CD14-positive monocyte (primary cell): ENCODE measurements at regions not wholly inside any gene's neighbourhood (a gene's known extent, or its start where the extent isn't known, plus 50 kb on each side); places are given as distances from the start of the nearest gene placed in this dataset.

Experiments
- DNase-seq, 3 donors: peaks; one replicate each; pipeline ENCODE4 v3.0.0-alpha.2; 2011 to 2022
- H2AFZ ChIP-seq: 2 replicates; pipeline ENCODE4 v1.6.0; 2012; ENCODE audit warnings: mild to moderate bottlenecking, low read depth, low read length, inconsistent platforms; ENCODE audit not compliant: insufficient read depth, poor library complexity, severe bottlenecking
- H3K27ac ChIP-seq, 2 donors: 1 replicate in 1 of 2; 2 replicates in 1 of 2; pipeline ENCODE4 v1.5.1; 2012 to 2013; ENCODE audit warnings: low read length in 2 of 2, control low read depth in 1 of 2, inconsistent platforms in 1 of 2, low read depth in 1 of 2, mild to moderate bottlenecking in 1 of 2
- H3K27me3 ChIP-seq, 2 donors: one replicate each; pipeline versions ENCODE4 v1.6.0 to v1.6.1; 2011 to 2013; ENCODE audit warnings: low read length in 2 of 2; ENCODE audit not compliant: control insufficient read depth in 2 of 2, insufficient read depth in 2 of 2
- H3K36me3 ChIP-seq, 2 donors: replicated peaks in 1 of 2; 1 replicate in 1 of 2; 2 replicates in 1 of 2; pipeline versions ENCODE4 v1.5.1 to v1.6.1; 2012 to 2013; ENCODE audit warnings: low read length in 2 of 2, control low read depth in 1 of 2, inconsistent platforms in 1 of 2, mild to moderate bottlenecking in 1 of 2; ENCODE audit not compliant: insufficient read depth in 2 of 2, control insufficient read depth in 1 of 2
- H3K4me1 ChIP-seq, 2 donors: 1 replicate in 1 of 2; 2 replicates in 1 of 2; pipeline versions ENCODE4 v1.5.1 to v1.6.1; 2012 to 2013; ENCODE audit warnings: low read length in 2 of 2, control low read depth in 1 of 2, inconsistent platforms in 1 of 2, mild to moderate bottlenecking in 1 of 2, moderate library complexity in 1 of 2; ENCODE audit not compliant: insufficient read depth in 2 of 2, control insufficient read depth in 1 of 2
- H3K4me2 ChIP-seq: replicated peaks from 2 replicates; pipeline ENCODE3; 2012; ENCODE audit warnings: low read length, moderate library complexity, mild to moderate bottlenecking; ENCODE audit not compliant: poor library complexity, severe bottlenecking; ENCODE audit errors: extremely low read depth
- H3K4me3 ChIP-seq, 3 experiments: fragments of 200-600 bp in 1 of 3; sonication (generic) in 1 of 3; replicated peaks in 1 of 3; 1 replicate in 2 of 3; 2 replicates in 1 of 3; pipeline ENCODE4 v1.5.1; 2011 to 2013; ENCODE audit warnings: low read length in 3 of 3, mild to moderate bottlenecking in 3 of 3, control low read depth in 2 of 3, low read depth in 2 of 3, inconsistent platforms in 1 of 3, moderate library complexity in 1 of 3
- H3K79me2 ChIP-seq: 2 replicates; pipeline ENCODE4 v1.6.0; 2012; ENCODE audit warnings: mild to moderate bottlenecking, control low read depth, inconsistent platforms, low read length, moderate library complexity; ENCODE audit not compliant: insufficient read depth
- H3K9ac ChIP-seq: 2 replicates; pipeline ENCODE4 v1.6.0; 2017; ENCODE audit warnings: low read length, mild to moderate bottlenecking; ENCODE audit not compliant: insufficient read depth, poor library complexity, severe bottlenecking
- H3K9me3 ChIP-seq, 2 donors: replicated peaks in 1 of 2; 1 replicate in 1 of 2; 2 replicates in 1 of 2; pipeline versions ENCODE4 v1.5.1 to v1.6.1; 2012 to 2013; ENCODE audit warnings: low read length in 2 of 2, control low read depth in 1 of 2; ENCODE audit not compliant: control insufficient read depth in 1 of 2, insufficient read depth in 1 of 2
- H4K20me1 ChIP-seq: 2 replicates; pipeline ENCODE4 v1.6.0; 2012; ENCODE audit warnings: mild to moderate bottlenecking, low read length, control low read depth, moderate library complexity; ENCODE audit not compliant: insufficient read depth
- H3K27ac Mint-ChIP-seq, 7 donors: one replicate each; pipeline ENCODE4 v1.8.0; 2020; ENCODE audit warnings: mild to moderate bottlenecking in 7 of 7, mixed read lengths in 7 of 7, moderate library complexity in 6 of 7, inconsistent platforms in 2 of 7
- H3K27me3 Mint-ChIP-seq, 3 donors: one replicate each; pipeline ENCODE4 v1.8.0; 2021 to 2022; ENCODE audit warnings: low read depth in 3 of 3, mild to moderate bottlenecking in 3 of 3, mixed read lengths in 3 of 3, moderate library complexity in 3 of 3, inconsistent platforms in 1 of 3
- H3K36me3 Mint-ChIP-seq, 2 donors: one replicate each; pipeline ENCODE4 v1.8.0; 2020; ENCODE audit warnings: mixed read lengths in 2 of 2, inconsistent platforms in 1 of 2, mild to moderate bottlenecking in 1 of 2
- H3K4me1 Mint-ChIP-seq: one replicate; pipeline ENCODE4 v1.8.0; 2020; ENCODE audit warnings: mild to moderate bottlenecking, mixed read lengths
- H3K4me3 Mint-ChIP-seq, 2 donors: one replicate each; pipeline ENCODE4 v1.8.0; 2020; ENCODE audit warnings: mild to moderate bottlenecking in 2 of 2, mixed read lengths in 2 of 2, moderate library complexity in 1 of 2
- H3K9me3 Mint-ChIP-seq, 7 donors: one replicate each; pipeline ENCODE4 v1.8.0; 2020 to 2022; ENCODE audit warnings: mixed read lengths in 7 of 7, mild to moderate bottlenecking in 6 of 7, moderate library complexity in 6 of 7, inconsistent platforms in 2 of 7
- CTCF ChIP-seq: fragments of 200-600 bp; IDR thresholded peaks from one replicate; pipeline ENCODE4 v1.8.0; 2022; ENCODE audit warnings: antibody characterized with exemption, mild to moderate bottlenecking
- whole genome bisulfite sequencing: methylation state at CpG from one replicate; pipeline ENCODE4 v1.1.5; 2013; ENCODE audit warnings: missing lambda C conversion rate; ENCODE audit not compliant: insufficient coverage; 5-methylcytosine and 5-hydroxymethylcytosine counted together
- intact Hi-C, 2 donors: fragments of 100-400 bp; cut with micrococcal nuclease; formaldehyde crosslinking; loops; one replicate each; pipeline versions ENCODE4 v1.15.0 to v1.15.1; 2023

GRCh38 chr6:103011605-103012004, 1618.1 kb downstream of the GRIK2 start:
- Histone ChIP-seq H3K79me2 (no peaks in the 10 kb centered on the region), H3K27me3 (no peaks in the 10 kb centered on the region), H3K27ac (no peak overlapping the region), H3K4me3 (no peak overlapping the region), H4K20me1 (no peaks in the 10 kb centered on the region), H3K9me3 (no peaks in the 10 kb centered on the region), H2AFZ (no peak overlapping the region), H3K36me3 (no peaks in the 10 kb centered on the region), H3K4me2 (no peak overlapping the region), H3K9ac (no peak overlapping the region), H3K4me1 (no peaks in the 10 kb centered on the region)
- 100% methylated on average over 1 of the region's 2 CpGs for WGBS
- H3K27ac Mint-ChIP-seq, result no peak overlapping the region
- H3K9me3 Mint-ChIP-seq, result peaks cover 4 to 11% (median 8%) of the 10 kb centered on the region in 7 donors
- no peak for DNase-seq
- no peaks in the 10 kb centered on the region for H3K4me1 Mint-ChIP-seq
- no peaks in the 10 kb centered on the region for H3K36me3 Mint-ChIP-seq
- intact Hi-C loops, result no loop called here
- no peak overlapping the region for H3K4me3 Mint-ChIP-seq
- no peaks in the 10 kb centered on the region for H3K27me3 Mint-ChIP-seq
- TF ChIP-seq CTCF, result no peak

GRCh38 chr6:103002282-103002681, 1608.8 kb downstream of the GRIK2 start:
- H2AFZ ChIP-seq, result no peak overlapping the region
- no peak overlapping the region for H3K9ac ChIP-seq
- no peak overlapping the region for H3K4me2 ChIP-seq
- no peak overlapping the region for H3K27ac Mint-ChIP-seq
- H3K4me3 ChIP-seq, result no peak overlapping the region
- H3K4me1 Mint-ChIP-seq, result no peaks in the 10 kb centered on the region
- intact Hi-C loops, result no loop called here
- H3K4me3 Mint-ChIP-seq, result no peak overlapping the region
- TF ChIP-seq CTCF, result no peak
- no peaks in the 10 kb centered on the region for H3K36me3 ChIP-seq
- H3K9me3 ChIP-seq, result peaks cover 0 to 2% of the 10 kb centered on the region in 2 donors
- H3K27me3 ChIP-seq, result no peaks in the 10 kb centered on the region
- H3K4me1 ChIP-seq, result no peaks in the 10 kb centered on the region
- no peaks in the 10 kb centered on the region for H3K36me3 Mint-ChIP-seq
- H3K9me3 Mint-ChIP-seq, result peaks cover 0 to 8% (median 2%) of the 10 kb centered on the region in 7 donors
- WGBS, result no CpG with 5 or more reads among the region's 3 CpGs
- peaks cover 0 to 1% (median 0%) of the 10 kb centered on the region in 3 donors for H3K27me3 Mint-ChIP-seq
- no peaks in the 10 kb centered on the region for H3K79me2 ChIP-seq
- no peak overlapping the region for H3K27ac ChIP-seq
- DNase-seq, result no peak
- no peaks in the 10 kb centered on the region for H4K20me1 ChIP-seq
